Lower leg skin (tissue), 4 donors: ENCODE measurements at regions not wholly inside any gene's neighbourhood (a gene's known extent, or its start where the extent isn't known, plus 50 kb on each side); places are given as distances from the start of the nearest gene placed in this dataset.

Experiments used
- DNase-seq, 2 donors: peaks; one replicate each; pipeline ENCODE4 v3.0.0-alpha.2; 2019; ENCODE audit warnings: low spot score in 2 of 2
- H3K4me3 ChIP-seq: fragments of 200-600 bp; sonication (generic); 2 replicates; pipeline ENCODE4 v1.5.1; 2017; ENCODE audit warnings: mild to moderate bottlenecking, low read depth; ENCODE audit not compliant: poor library complexity, severe bottlenecking
- CTCF ChIP-seq, 3 donors: fragments of 450-650 bp; IDR thresholded peaks; one replicate each; pipeline ENCODE4 v1.5.1; 2016; ENCODE audit warnings: antibody characterized with exemption in 3 of 3, mild to moderate bottlenecking in 3 of 3, moderate library complexity in 2 of 3
- POLR2A ChIP-seq, 2 donors: fragments of 450-650 bp; IDR thresholded peaks; one replicate each; pipeline ENCODE4 v1.6.1; 2016 to 2017; ENCODE audit warnings: antibody characterized with exemption in 2 of 2, mild to moderate bottlenecking in 1 of 2, moderate library complexity in 1 of 2
- WGBS, 2 donors: methylation state at CpG; one replicate each; pipeline ENCODE4 v1.1.5; 2018; 5-methylcytosine and 5-hydroxymethylcytosine counted together
- intact Hi-C: fragments of 100-400 bp; cut with DNase I; formaldehyde crosslinking; loops from one replicate; pipeline ENCODE4 v1.15.0; 2023; ENCODE audit warnings: low total_unique reads

GRCh38 chr16:72566174-72566573 is 394.2 kb upstream of the PMFBP1 start:
- 58 to 61% methylated on average over 1 of the region's 1 CpG for WGBS, 2 donors
- no peak overlapping the region for H3K4me3 ChIP-seq
- TF ChIP-seq CTCF (IDR thresholded peaks at IDR 0.05): no peak
- no peak for TF ChIP-seq POLR2A (IDR thresholded peaks at IDR 0.05)
- intact Hi-C loops: no loop called here
- no peak for DNase-seq

- TF ChIP-seq CTCF (IDR thresholded peaks at IDR 0.05) (no peak), POLR2A (IDR thresholded peaks at IDR 0.05) (no peak)
- intact Hi-C loops: no loop called here
- no peak overlapping the region for H3K4me3 ChIP-seq
- 90 to 97% methylated on average over 4 of the region's 4 CpGs for WGBS, 2 donors
- DNase-seq: no peak
Observed at GRCh38 chr16:72565106-72565505, 393.2 kb upstream of the PMFBP1 start.

- no peak overlapping the region for H3K4me3 ChIP-seq
- 52 to 54% methylated on average over 2 of the region's 2 CpGs for WGBS, 2 donors
- DNase-seq: no peak
- intact Hi-C loops: no loop called here
- TF ChIP-seq POLR2A (IDR thresholded peaks at IDR 0.05): no peak
- TF ChIP-seq CTCF (IDR thresholded peaks at IDR 0.05): no peak
Observed at GRCh38 chr16:72560617-72561016, 388.7 kb upstream of the PMFBP1 start.

GRCh38 chr16:72558501-72558900 is 386.5 kb upstream of the PMFBP1 start:
- no peak for DNase-seq
- 88 to 89% methylated on average over 5 of the region's 5 CpGs for WGBS, 2 donors
- no peak for TF ChIP-seq POLR2A (IDR thresholded peaks at IDR 0.05)
- no peak for TF ChIP-seq CTCF (IDR thresholded peaks at IDR 0.05)
- intact Hi-C loops: no loop called here
- no peak overlapping the region for H3K4me3 ChIP-seq

- no peak for TF ChIP-seq CTCF (IDR thresholded peaks at IDR 0.05)
- no peak for TF ChIP-seq POLR2A (IDR thresholded peaks at IDR 0.05)
- no peak for DNase-seq
- 97 to 98% methylated on average over 6 of the region's 6 CpGs for WGBS, 2 donors
- intact Hi-C loops: no loop called here
- H3K4me3 ChIP-seq: no peak overlapping the region
Observed at GRCh38 chr16:72554935-72555334, 383.0 kb upstream of the PMFBP1 start.

GRCh38 chr16:72552654-72553053 is 380.7 kb upstream of the PMFBP1 start:
- TF ChIP-seq POLR2A (IDR thresholded peaks at IDR 0.05): no peak
- TF ChIP-seq CTCF (IDR thresholded peaks at IDR 0.05): no peak
- intact Hi-C loops: no loop called here
- no peak for DNase-seq
- no peak overlapping the region for H3K4me3 ChIP-seq
